Transverse colon (tissue), 3 donors: ENCODE measurements at regions not wholly inside any gene's neighbourhood (a gene's known extent, or its start where the extent isn't known, plus 50 kb on each side); places are given as distances from the start of the nearest gene placed in this dataset.

Source experiments
- EP300 ChIP-seq: sonication (generic); formaldehyde crosslinking; IDR thresholded peaks from one replicate; pipeline ENCODE4 v1.6.1; 2017; ENCODE audit warnings: antibody characterized with exemption, low read depth
- TF ChIP-seq, protein P1 (sequence below), 5 experiments: fragments of 200-600 bp in 3 of 5; fragments of 450-650 bp in 2 of 5; sonication (generic) in 3 of 5; IDR thresholded peaks; 1 replicate in 2 of 5; 2 replicates in 3 of 5; pipeline ENCODE4 v1.5.1; 2016 to 2017; ENCODE audit warnings: antibody characterized with exemption in 5 of 5, inconsistent platforms in 3 of 5, mild to moderate bottlenecking in 2 of 5, moderate library complexity in 1 of 5

DNA sequence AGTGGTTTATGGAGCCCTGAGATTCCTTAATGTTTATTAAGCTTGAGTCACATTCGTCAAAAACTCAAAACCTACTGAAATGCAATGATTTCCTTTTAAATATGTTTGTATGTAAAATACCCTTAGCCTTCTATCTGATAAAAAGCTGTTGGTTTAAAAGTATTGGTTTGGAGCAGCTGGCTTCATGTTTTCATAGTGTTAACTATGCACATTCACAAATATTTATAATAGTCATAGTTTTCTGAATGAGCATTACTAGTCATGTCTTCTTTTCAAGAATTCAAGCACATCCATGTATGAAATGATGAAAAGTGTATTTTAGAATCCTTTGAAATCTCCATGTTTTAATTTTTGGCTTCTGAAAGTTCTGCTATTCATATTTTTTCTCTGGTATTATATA is 558.6 kb downstream of the UTRN start:
- TF ChIP-seq EP300, result no peak
- TF ChIP-seq, protein P1, sequence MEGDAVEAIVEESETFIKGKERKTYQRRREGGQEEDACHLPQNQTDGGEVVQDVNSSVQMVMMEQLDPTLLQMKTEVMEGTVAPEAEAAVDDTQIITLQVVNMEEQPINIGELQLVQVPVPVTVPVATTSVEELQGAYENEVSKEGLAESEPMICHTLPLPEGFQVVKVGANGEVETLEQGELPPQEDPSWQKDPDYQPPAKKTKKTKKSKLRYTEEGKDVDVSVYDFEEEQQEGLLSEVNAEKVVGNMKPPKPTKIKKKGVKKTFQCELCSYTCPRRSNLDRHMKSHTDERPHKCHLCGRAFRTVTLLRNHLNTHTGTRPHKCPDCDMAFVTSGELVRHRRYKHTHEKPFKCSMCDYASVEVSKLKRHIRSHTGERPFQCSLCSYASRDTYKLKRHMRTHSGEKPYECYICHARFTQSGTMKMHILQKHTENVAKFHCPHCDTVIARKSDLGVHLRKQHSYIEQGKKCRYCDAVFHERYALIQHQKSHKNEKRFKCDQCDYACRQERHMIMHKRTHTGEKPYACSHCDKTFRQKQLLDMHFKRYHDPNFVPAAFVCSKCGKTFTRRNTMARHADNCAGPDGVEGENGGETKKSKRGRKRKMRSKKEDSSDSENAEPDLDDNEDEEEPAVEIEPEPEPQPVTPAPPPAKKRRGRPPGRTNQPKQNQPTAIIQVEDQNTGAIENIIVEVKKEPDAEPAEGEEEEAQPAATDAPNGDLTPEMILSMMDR (IDR thresholded peaks at IDR 0.05), result no peak
